Gastroesophageal sphincter (tissue), 3 donors: ENCODE measurements at regions not wholly inside any gene's neighbourhood (a gene's known extent, or its start where the extent isn't known, plus 50 kb on each side); places are given as distances from the start of the nearest gene placed in this dataset.

Experiments used
- CTCF ChIP-seq, 4 experiments: fragments of 200-600 bp in 2 of 4; fragments of 450-650 bp in 2 of 4; sonication (generic) in 1 of 4; IDR thresholded peaks; one replicate each; pipeline ENCODE4 v1.5.1; 2017 to 2019; ENCODE audit warnings: antibody characterized with exemption in 4 of 4, mild to moderate bottlenecking in 2 of 4, moderate library complexity in 2 of 4
- POLR2A ChIP-seq, 2 donors: fragments of 450-650 bp; IDR thresholded peaks; one replicate each; pipeline ENCODE4 v1.6.1; 2017; ENCODE audit warnings: antibody characterized with exemption in 2 of 2, mild to moderate bottlenecking in 2 of 2, moderate library complexity in 1 of 2

DNA sequence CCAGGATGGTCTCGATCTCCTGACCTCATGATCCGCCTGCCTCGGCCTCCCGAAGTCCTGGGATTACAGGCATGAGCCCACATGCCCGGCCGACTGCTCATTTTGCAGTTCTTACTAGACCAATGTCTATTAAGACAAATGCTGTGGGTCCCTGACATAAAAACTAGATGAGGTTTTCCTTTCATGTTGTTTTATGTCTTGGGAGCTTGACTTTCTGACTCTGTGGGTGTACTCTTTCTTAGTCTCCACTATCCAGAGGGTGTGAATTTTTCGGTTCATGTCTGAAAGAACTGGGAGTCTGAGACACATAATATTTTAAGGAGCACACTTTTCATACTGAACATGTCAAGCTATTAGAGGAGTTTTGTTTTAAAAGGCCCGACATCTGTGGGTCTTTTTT is 744.9 kb upstream of the B3GALT2 start:
- TF ChIP-seq POLR2A (IDR thresholded peaks at IDR 0.05) (no peak), CTCF (IDR thresholded peaks at IDR 0.05) (no peak)
